BJ (cell line): ENCODE measurements at regions not wholly inside any gene's neighbourhood (a gene's known extent, or its start where the extent isn't known, plus 50 kb on each side); places are given as distances from the start of the nearest gene placed in this dataset.

Source experiments
- CTCF ChIA-PET: fragments of 350-600 bp; formaldehyde crosslinking; extraction: SDS; loops from one replicate; lab custom pipeline; 2021; ENCODE audit warnings: antibody characterized with exemption, inconsistent platforms; lab: Yijun Ruan, JAX
- POLR2A ChIA-PET: fragments of 300-600 bp; sonication (Branson Sonifier 250); formaldehyde crosslinking; extraction: SDS; loops from one replicate; lab custom pipeline; 2021; ENCODE audit warnings: antibody characterized with exemption; lab: Charles Lee
- DNase-seq: peaks from one replicate; pipeline ENCODE4 v3.0.0-alpha.2; 2011; ENCODE audit warnings: low read depth
- H3K27me3 ChIP-seq: 2 replicates; pipeline ENCODE4 v1.6.0; 2011; ENCODE audit warnings: low read length; ENCODE audit not compliant: control insufficient read depth, insufficient read depth
- H3K36me3 ChIP-seq: 2 replicates; pipeline ENCODE4 v1.5.1; 2011; ENCODE audit warnings: low read length; ENCODE audit not compliant: control insufficient read depth, insufficient read depth
- H3K4me3 ChIP-seq: 2 replicates; pipeline ENCODE4 v1.5.1; 2011; ENCODE audit warnings: low read depth, mild to moderate bottlenecking, control low read depth, low read length
- CTCF ChIP-seq: IDR thresholded peaks from 2 replicates; pipeline ENCODE4 v1.5.1; 2011; ENCODE audit warnings: low read depth, mild to moderate bottlenecking, control low read depth, inconsistent platforms, low read length, moderate library complexity; ENCODE audit not compliant: insufficient read depth

DNA sequence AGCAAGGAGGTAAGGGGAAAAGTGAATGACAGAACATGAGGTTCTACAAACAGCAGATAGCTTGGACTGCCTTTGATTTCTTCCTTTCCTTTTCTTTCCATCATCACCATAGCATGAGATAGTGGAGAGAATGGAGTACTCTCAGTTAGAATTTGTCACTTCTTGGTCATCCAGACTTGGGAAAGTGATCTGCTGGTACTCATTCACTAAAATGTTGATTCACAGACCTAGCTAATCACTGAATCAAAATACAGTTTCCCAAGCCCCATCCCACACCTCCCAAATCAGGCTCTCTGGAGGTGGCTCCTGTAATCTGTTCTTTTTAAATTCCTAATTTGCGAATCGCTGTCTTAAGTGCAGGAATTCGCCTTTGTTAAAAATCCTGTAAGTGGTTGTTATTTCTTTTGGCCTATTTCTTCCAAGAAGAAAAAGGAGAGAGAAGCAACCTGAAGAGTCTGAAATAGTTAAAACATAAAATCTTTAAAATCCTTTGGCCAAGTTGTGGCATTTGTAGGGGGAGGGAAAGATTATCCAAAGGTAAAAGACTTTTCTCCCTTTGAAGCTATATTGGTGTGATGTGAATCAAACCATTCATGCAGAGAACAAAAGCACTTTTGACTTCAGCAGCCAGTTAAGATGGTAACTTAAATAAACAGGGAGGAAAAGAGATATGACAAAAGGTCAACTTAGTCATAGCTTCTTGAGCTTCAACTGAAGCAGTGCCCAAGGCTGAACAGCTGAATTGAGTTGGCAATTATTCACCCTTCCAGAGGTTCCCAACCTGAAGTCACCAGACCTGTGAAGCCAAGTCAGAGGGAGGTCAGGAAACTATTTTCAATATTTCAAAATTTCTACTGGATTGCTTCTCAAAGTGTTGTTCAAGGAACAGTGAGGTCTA lies 255.1 kb upstream of the KRR1 start:
- Histone ChIP-seq H3K36me3 (no peaks in the 10 kb centered on the region), H3K4me3 (no peak overlapping the region), H3K27me3 (no peaks in the 10 kb centered on the region)
- no peak for TF ChIP-seq CTCF
- POLR2A ChIA-PET = no interaction called here
- CTCF ChIA-PET = interaction anchor here (0.8 to 1.6 kb wide), 5 partner anchors 8 to 15 kb away, joined by 3 to 4 read pairs (median 3); no protein-coding TSS in a partner anchor
- DNase-seq = no peak

DNA sequence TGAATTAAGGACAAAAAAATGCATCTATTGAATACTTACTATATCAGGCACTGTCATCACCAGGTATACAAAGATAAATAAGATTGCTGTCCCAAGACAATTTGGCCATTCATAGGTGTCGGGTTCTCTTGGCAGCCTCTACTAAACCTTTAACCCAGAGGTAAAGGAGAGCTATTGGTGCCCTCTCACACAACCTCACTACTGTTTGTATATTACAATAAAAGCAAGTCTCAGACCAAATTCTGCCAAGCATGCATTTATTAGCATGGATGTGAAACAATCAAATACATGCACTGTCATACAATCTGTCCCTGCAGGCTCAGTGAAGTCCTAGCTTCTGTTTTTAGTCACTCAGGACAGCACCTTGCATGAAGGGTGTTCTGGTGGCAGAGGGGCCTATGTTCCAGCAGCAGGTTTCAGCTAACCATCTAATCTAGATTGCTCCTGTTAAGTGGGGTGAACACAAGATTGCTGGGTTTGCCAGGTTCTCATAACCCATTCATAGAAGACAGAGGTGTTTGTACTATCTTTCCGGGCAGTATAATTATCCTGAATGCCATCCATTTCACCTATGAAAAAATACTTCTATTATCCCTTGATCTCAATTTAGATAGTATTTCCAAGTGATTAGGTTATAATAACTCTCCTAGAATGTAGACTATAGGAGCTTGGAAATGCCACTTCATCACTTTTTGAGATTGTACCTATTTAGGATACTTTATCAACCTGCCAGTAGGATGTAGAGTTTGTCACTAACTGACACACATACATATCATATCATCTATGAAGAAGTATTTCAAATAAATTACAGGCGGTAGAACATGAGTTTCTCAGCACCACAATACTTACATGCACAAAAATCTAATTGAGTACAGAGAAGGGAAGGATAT lies 254.0 kb upstream of the KRR1 start:
- POLR2A ChIA-PET = no interaction called here

GRCh38 chr12:75764091-75764841 lies 252.9 kb upstream of the KRR1 start:
- no peaks in the 10 kb centered on the region for H3K27me3 ChIP-seq
- no peak for TF ChIP-seq CTCF
- H3K36me3 ChIP-seq = no peaks in the 10 kb centered on the region
- CTCF ChIA-PET = no interaction called here
- POLR2A ChIA-PET = no interaction called here
- no peak for DNase-seq
- H3K4me3 ChIP-seq = no peak overlapping the region

More for the DNA sequence above, 254.0 kb upstream of the KRR1 start:
- no peak for TF ChIP-seq CTCF
- CTCF ChIA-PET = interaction anchor here (0.8 to 1.6 kb wide), 4 partner anchors 9 to 16 kb away, joined by 3 to 4 read pairs (median 4); no protein-coding TSS in a partner anchor
- Histone ChIP-seq H3K36me3 (no peaks in the 10 kb centered on the region), H3K27me3 (no peaks in the 10 kb centered on the region), H3K4me3 (no peak overlapping the region)
- DNase-seq = no peak

DNA sequence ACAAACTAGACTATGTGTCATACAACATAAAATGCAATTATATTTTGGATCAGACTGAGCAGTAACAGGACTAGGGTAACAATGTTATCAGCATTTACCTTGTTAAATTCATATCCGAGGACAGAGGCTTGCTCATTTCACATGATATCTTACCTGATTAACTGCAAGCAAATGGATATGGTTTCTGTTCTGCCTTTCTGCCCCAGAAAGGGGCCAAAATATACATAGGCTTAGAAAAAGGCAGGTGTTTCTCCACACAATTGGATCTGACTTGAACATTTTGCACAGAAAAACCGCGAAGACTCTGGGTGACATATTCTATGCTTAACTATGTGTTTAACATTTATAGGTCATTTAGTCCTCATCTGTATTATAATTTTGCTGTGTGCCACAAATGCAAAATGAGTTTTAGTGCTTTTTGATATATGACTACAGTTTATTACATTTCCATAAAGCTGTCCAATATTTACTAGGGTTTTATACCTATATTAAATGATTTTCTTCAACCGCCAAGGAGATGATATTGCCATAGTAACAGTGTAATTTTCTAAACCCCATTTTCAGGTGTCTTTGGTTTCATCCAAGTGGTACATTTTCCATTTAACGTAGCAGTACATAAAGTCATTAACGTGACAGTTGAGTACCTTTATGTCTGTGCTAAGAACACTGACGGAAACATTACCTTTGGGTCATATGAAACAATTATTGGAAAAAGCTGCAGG lies 249.3 kb upstream of the KRR1 start:
- POLR2A ChIA-PET = no interaction called here
- no peak overlapping the region for H3K4me3 ChIP-seq
- CTCF ChIA-PET = interaction anchor here (0.9 to 1.8 kb wide), 2 partner anchors 13 to 109 kb away, joined by 3 to 8 read pairs; no protein-coding TSS in a partner anchor
- no peak for DNase-seq
- H3K27me3 ChIP-seq = no peaks in the 10 kb centered on the region
- no peak for TF ChIP-seq CTCF
- H3K36me3 ChIP-seq = no peaks in the 10 kb centered on the region
